ENCODE measurements at regions not wholly inside any gene's neighbourhood (a gene's known extent, or its start where the extent isn't known, plus 50 kb on each side); places are given as distances from the start of the nearest gene placed in this dataset.

DNA sequence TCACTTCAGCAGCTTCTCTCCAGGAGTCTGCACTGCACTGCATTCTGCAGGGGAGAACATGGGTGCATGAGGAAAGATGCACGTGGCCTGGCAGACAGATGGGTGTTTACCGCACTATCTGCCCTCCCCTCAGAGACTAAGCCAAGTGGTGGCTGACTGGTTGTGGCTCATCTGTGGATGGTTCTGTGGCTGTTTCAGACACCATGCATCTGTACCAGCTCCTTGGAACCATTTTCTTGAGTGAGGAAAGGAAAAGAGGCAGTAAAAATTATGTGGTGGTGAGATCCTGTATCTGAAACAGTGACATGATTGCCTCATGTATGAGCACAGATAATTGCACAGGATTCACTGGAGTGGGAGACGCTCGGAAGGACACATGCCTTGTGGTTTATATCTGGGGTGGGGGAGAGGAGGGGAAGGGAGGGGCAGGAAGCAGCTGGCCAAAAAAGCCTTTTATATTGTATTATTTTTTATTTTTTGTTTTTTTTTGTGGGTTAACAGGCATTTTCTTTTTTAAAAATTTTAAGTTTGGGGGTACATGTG lies 161.7 kb downstream of the ERMARD start:
- H3K27me3 ChIP-seq (ENCODE audit: control insufficient read depth in 1 of 2, insufficient read depth in 2 of 2, low read length in 2 of 2) = peaks cover 0 to 4% of the 10 kb centered on the region in 2 donors
- H3K27ac ChIP-seq (ENCODE audit: low read length) = no peak overlapping the region
- no peaks in the 10 kb centered on the region for H3K36me3 ChIP-seq (ENCODE audit: control insufficient read depth in 2 of 2, insufficient read depth in 2 of 2, low read length in 2 of 2)
- no peak overlapping the region for H3K9ac ChIP-seq (ENCODE audit: low read length in 2 of 2)
- no peak overlapping the region for H3K4me3 ChIP-seq (ENCODE audit: low read length in 2 of 2)
- no peaks in the 10 kb centered on the region for H3K4me1 ChIP-seq (ENCODE audit: control insufficient read depth, insufficient read depth, low read length)
- no peaks in the 10 kb centered on the region for H3K9me3 ChIP-seq (ENCODE audit: control insufficient read depth in 2 of 2, low read length in 2 of 2)

- no peaks in the 10 kb centered on the region for H3K27me3 ChIP-seq (ENCODE audit: control insufficient read depth in 1 of 2, insufficient read depth in 2 of 2, low read length in 2 of 2)
- H3K9ac ChIP-seq (ENCODE audit: low read length in 2 of 2) = no peak overlapping the region
- no peak overlapping the region for H3K4me3 ChIP-seq (ENCODE audit: low read length in 2 of 2)
- no peaks in the 10 kb centered on the region for H3K36me3 ChIP-seq (ENCODE audit: control insufficient read depth in 2 of 2, insufficient read depth in 2 of 2, low read length in 2 of 2)
- no peaks in the 10 kb centered on the region for H3K9me3 ChIP-seq (ENCODE audit: control insufficient read depth in 2 of 2, low read length in 2 of 2)
- H3K27ac ChIP-seq (ENCODE audit: low read length) = no peak overlapping the region
- H3K4me1 ChIP-seq (ENCODE audit: control insufficient read depth, insufficient read depth, low read length) = no peaks in the 10 kb centered on the region
Measured at GRCh38 chr6:169912266-169913095, 161.1 kb downstream of the ERMARD start.

DNA sequence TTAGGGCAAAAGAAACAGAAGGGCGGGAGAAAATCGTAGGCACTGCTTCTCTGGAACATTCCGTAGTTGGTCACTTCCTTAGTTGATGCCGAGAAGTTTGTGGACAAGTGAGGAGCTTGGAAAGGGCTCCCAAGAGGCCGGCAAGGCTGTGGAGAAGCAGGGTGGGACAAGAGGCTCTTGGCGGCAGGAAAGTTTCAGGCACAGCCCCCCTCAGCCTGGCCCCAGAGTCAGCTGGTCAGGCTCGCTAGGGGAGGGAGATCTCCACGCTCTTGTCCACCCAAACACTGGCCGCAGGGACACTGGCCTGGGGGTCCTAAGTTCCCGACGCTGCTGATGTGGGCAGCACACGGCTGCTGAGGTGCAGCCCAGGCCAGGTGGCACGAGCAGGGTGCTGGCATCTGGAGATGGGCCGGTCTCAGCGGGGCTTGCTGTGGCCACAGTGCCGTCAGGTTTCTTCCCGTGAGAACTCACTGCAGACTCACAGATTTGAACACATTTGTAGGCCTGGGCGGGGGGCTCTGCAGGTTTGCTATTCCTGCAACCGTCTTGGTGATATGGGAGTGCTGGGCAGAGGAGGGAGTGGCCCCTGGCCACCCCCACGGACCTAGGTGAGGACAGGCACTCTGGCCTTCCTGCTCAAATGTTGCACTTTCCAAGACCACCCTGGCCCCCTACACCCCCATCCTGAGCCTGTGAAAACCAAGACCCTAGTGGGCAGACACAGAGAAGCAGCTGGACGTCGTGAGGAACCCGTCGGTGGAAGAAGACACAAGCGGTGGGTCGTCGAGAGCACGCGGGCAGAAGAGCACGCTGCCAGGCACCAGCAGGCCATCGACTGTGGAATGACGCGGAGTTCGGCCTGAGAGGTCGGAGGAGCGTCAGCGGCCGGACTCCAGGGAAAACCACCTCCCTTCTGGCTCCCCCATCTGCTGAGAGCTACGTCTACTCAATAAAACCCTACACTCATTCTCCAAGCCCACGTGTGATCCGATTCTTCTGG lies 160.1 kb downstream of the ERMARD start:
- no peaks in the 10 kb centered on the region for H3K9me3 ChIP-seq (ENCODE audit: control insufficient read depth in 2 of 2, low read length in 2 of 2)

DNA sequence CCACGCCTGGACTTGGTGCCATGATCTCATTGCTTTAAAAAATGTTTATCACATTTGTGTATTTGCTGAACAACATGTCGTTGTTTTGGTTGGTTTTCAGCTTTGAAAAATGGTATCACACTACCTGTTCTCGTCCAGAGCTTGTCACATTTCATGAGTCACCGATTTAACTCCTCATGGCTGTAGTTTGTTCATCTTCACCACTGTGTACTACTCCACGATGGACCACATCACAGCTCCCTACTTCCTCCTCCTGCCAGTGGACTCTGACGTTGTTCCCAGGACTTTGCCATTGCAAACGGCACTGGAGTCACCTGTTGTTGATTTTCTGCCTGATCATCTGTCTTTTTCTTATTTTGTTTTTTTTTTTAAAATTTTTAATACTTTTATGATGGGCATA lies 157.7 kb downstream of the ERMARD start:
- no peak overlapping the region for H3K9ac ChIP-seq (ENCODE audit: low read length in 2 of 2)
- no peaks in the 10 kb centered on the region for H3K36me3 ChIP-seq (ENCODE audit: control insufficient read depth in 2 of 2, insufficient read depth in 2 of 2, low read length in 2 of 2)
- no peaks in the 10 kb centered on the region for H3K27me3 ChIP-seq (ENCODE audit: control insufficient read depth in 1 of 2, insufficient read depth in 2 of 2, low read length in 2 of 2)
- no peak overlapping the region for H3K4me3 ChIP-seq (ENCODE audit: low read length in 2 of 2)
- H3K9me3 ChIP-seq (ENCODE audit: control insufficient read depth in 2 of 2, low read length in 2 of 2) = no peaks in the 10 kb centered on the region
- peaks cover 19% of the 10 kb centered on the region for H3K4me1 ChIP-seq (ENCODE audit: control insufficient read depth, insufficient read depth, low read length)
- no peak overlapping the region for H3K27ac ChIP-seq (ENCODE audit: low read length)

More for the DNA sequence above, 160.1 kb downstream of the ERMARD start:
- H3K27me3 ChIP-seq (ENCODE audit: control insufficient read depth in 1 of 2, insufficient read depth in 2 of 2, low read length in 2 of 2) = no peaks in the 10 kb centered on the region
- H3K4me3 ChIP-seq (ENCODE audit: low read length in 2 of 2) = no peak overlapping the region
- peaks cover 6% of the 10 kb centered on the region for H3K4me1 ChIP-seq (ENCODE audit: control insufficient read depth, insufficient read depth, low read length)
- H3K27ac ChIP-seq (ENCODE audit: low read length) = no peak overlapping the region
- no peak overlapping the region for H3K9ac ChIP-seq (ENCODE audit: low read length in 2 of 2)
- H3K36me3 ChIP-seq (ENCODE audit: control insufficient read depth in 2 of 2, insufficient read depth in 2 of 2, low read length in 2 of 2) = no peaks in the 10 kb centered on the region

GRCh38 chr6:169908403-169908933 lies 157.0 kb downstream of the ERMARD start:
- Histone ChIP-seq H3K27ac (ENCODE audit: low read length) (no peak overlapping the region), H3K4me1 (ENCODE audit: control insufficient read depth, insufficient read depth, low read length) (peaks cover 19% of the 10 kb centered on the region), H3K4me3 (ENCODE audit: low read length in 2 of 2) (no peak overlapping the region), H3K9ac (ENCODE audit: low read length in 2 of 2) (no peak overlapping the region), H3K27me3 (ENCODE audit: control insufficient read depth in 1 of 2, insufficient read depth in 2 of 2, low read length in 2 of 2) (no peaks in the 10 kb centered on the region), H3K9me3 (ENCODE audit: control insufficient read depth in 2 of 2, low read length in 2 of 2) (no peaks in the 10 kb centered on the region), H3K36me3 (ENCODE audit: control insufficient read depth in 2 of 2, insufficient read depth in 2 of 2, low read length in 2 of 2) (no peaks in the 10 kb centered on the region)

GRCh38 chr6:169907419-169908115 lies 156.1 kb downstream of the ERMARD start:
- Histone ChIP-seq H3K27ac (ENCODE audit: low read length) (no peak overlapping the region), H3K36me3 (ENCODE audit: control insufficient read depth in 2 of 2, insufficient read depth in 2 of 2, low read length in 2 of 2) (no peaks in the 10 kb centered on the region), H3K4me1 (ENCODE audit: control insufficient read depth, insufficient read depth, low read length) (peaks cover 19% of the 10 kb centered on the region), H3K27me3 (ENCODE audit: control insufficient read depth in 1 of 2, insufficient read depth in 2 of 2, low read length in 2 of 2) (no peaks in the 10 kb centered on the region), H3K4me3 (ENCODE audit: low read length in 2 of 2) (no peak overlapping the region), H3K9ac (ENCODE audit: low read length in 2 of 2) (no peak overlapping the region), H3K9me3 (ENCODE audit: control insufficient read depth in 2 of 2, low read length in 2 of 2) (no peaks in the 10 kb centered on the region)

DNA sequence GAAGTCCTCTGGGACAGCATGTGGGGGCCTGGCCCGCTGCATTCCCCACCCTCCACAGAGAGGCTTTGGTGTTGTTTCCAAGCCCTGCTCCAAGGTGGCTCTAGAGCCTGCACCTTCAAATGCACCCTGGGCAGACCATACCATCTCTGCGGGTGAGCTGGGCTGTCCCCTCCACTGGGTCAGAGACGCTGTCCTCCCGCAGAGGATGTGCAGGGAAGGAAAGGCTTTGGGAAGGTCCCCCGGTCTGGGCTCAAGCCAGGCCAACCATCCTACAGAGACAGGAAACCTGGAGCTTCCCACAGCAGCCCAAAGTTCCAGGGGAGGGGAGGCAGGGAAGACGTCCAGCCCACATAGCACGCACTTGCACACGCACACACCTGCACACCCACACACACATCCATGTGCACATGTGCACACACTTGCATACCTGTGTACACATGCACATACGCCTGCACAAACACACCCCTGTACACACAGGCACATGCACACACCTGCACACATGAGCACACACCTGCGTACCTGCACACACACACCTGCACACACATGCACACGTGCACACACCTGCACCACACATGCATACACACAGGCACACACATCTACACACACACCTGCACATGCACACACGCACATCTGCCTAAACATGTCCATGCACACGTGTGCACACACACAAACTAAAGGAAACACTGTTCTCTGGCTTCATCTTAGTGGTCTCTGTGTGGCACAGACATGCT lies 155.4 kb downstream of the ERMARD start:
- Histone ChIP-seq H3K27ac (ENCODE audit: low read length) (no peak overlapping the region), H3K9ac (ENCODE audit: low read length in 2 of 2) (no peak overlapping the region), H3K27me3 (ENCODE audit: control insufficient read depth in 1 of 2, insufficient read depth in 2 of 2, low read length in 2 of 2) (no peaks in the 10 kb centered on the region), H3K4me1 (ENCODE audit: control insufficient read depth, insufficient read depth, low read length) (peaks cover 19% of the 10 kb centered on the region), H3K9me3 (ENCODE audit: control insufficient read depth in 2 of 2, low read length in 2 of 2) (no peaks in the 10 kb centered on the region), H3K4me3 (ENCODE audit: low read length in 2 of 2) (no peak overlapping the region), H3K36me3 (ENCODE audit: control insufficient read depth in 2 of 2, insufficient read depth in 2 of 2, low read length in 2 of 2) (no peaks in the 10 kb centered on the region)

GRCh38 chr6:169906004-169906687 lies 154.7 kb downstream of the ERMARD start:
- Histone ChIP-seq H3K27me3 (ENCODE audit: control insufficient read depth in 1 of 2, insufficient read depth in 2 of 2, low read length in 2 of 2) (no peaks in the 10 kb centered on the region), H3K9ac (ENCODE audit: low read length in 2 of 2) (no peak overlapping the region), H3K9me3 (ENCODE audit: control insufficient read depth in 2 of 2, low read length in 2 of 2) (no peaks in the 10 kb centered on the region), H3K4me1 (ENCODE audit: control insufficient read depth, insufficient read depth, low read length) (peaks cover 19% of the 10 kb centered on the region), H3K36me3 (ENCODE audit: control insufficient read depth in 2 of 2, insufficient read depth in 2 of 2, low read length in 2 of 2) (no peaks in the 10 kb centered on the region), H3K4me3 (ENCODE audit: low read length in 2 of 2) (no peak overlapping the region), H3K27ac (ENCODE audit: low read length) (no peak overlapping the region)

DNA sequence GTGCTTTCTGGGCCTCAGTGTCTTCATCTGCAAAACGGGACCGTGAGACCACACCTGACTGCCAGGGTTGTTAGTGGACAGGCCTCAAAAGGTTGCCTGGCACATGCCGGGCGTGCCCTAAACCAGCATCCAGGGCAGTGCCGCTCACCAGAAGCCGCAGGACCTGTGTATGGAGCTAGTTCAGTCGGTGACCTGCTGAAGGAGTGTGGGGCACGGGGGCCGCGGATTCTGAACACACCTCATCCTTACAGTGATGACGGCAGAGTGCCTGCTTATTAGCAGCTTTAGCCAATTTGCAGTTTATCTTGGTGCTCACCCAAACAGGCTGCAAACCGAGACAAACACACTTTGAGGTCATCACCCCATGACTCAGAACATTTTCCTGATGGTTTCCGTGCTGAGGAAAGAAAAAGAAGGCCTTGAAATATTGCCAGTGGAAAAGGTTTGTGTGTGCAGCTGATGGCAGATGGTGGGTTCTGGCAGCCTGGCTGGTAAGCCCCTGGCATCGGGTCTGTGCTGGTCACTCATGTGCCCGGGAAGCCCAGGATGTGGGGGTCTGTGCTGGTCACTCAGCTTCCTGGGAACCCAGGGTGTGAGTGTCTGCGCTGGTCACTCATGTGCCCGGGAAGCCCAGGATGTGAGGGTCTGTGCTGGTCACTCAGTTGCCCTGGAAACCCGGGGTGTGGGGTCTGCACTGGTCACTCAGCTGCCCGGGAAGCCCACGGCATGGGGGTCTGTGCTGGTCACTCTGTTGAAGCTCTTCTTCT lies 153.8 kb downstream of the ERMARD start:
- H3K9ac ChIP-seq (ENCODE audit: low read length in 2 of 2) = no peak overlapping the region
- H3K36me3 ChIP-seq (ENCODE audit: control insufficient read depth in 2 of 2, insufficient read depth in 2 of 2, low read length in 2 of 2) = no peaks in the 10 kb centered on the region
- H3K27me3 ChIP-seq (ENCODE audit: control insufficient read depth in 1 of 2, insufficient read depth in 2 of 2, low read length in 2 of 2) = no peaks in the 10 kb centered on the region
- no peaks in the 10 kb centered on the region for H3K9me3 ChIP-seq (ENCODE audit: control insufficient read depth in 2 of 2, low read length in 2 of 2)
- no peak overlapping the region for H3K27ac ChIP-seq (ENCODE audit: low read length)
- no peak overlapping the region for H3K4me3 ChIP-seq (ENCODE audit: low read length in 2 of 2)
- H3K4me1 ChIP-seq (ENCODE audit: control insufficient read depth, insufficient read depth, low read length) = peaks cover 19% of the 10 kb centered on the region
